ENCODE measurements at regions not wholly inside any gene's neighbourhood (a gene's known extent, or its start where the extent isn't known, plus 50 kb on each side); places are given as distances from the start of the nearest gene placed in this dataset.

DNA sequence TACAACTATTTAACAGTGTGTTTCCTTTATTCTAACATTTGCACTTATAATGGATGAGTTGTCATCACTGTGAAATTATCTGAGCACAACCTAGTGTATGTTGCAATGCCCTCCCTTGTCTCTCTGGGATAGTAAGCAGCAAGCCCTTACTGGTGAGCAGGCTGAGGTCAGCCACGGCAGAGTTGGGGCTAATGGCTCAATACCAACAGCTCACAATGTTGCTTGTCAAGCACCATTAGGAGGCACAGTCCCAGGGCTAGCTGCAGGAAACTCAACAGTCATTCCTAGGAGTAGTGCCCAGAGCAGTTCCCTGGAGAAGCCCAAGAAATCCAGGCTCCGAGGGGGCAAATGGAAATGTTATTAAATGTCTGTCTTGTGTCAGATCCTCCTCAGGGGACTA lies 858.4 kb downstream of the GRID1 start:
- DNase-seq, result no peak

DNA sequence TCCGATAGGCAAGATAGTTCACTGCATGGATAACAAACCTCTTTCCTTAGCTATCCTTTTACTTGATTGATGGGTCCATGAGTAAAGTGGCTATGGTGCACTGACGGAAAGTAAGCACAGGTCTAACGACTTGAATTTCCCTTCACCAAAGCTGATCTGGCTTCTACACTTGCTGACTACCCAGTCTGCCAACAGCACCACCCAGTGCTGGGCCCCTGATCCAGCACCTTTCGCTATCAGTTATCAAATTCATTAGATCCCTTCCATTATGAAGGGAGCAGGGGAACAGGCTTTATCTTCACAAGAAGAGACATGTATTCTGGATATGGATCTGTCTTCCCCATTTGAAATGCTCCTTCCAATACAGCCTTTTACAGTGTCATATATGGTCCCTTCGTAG lies 855.9 kb downstream of the GRID1 start:
- DNase-seq, result no peak

- DNase-seq, result no peak
Measured at GRCh38 chr10:85513436-85513835, 853.2 kb downstream of the GRID1 start.

DNA sequence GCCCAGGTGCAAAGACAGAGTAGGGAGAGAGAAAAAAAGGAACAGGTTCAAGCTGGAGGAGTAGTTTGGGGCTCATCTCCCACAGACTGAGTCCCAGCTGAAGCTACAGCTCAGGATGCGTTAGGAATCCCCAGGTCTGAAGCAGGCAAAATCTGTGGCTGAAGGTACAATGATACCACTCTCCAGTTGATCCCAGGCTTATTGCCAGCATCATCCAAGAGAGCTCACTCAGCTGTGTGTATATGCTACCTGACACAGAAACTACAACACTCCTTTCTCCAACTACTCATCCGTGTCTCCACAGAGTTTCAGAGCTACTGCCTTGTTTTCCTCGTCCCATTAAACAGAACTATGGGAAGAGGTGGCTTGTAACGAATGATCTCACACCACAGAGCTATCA lies 851.3 kb downstream of the GRID1 start:
- no peak for DNase-seq

- peak; percentile 64 for DNase-seq
Measured at GRCh38 chr10:85524001-85524666, 842.5 kb downstream of the GRID1 start.

DNA sequence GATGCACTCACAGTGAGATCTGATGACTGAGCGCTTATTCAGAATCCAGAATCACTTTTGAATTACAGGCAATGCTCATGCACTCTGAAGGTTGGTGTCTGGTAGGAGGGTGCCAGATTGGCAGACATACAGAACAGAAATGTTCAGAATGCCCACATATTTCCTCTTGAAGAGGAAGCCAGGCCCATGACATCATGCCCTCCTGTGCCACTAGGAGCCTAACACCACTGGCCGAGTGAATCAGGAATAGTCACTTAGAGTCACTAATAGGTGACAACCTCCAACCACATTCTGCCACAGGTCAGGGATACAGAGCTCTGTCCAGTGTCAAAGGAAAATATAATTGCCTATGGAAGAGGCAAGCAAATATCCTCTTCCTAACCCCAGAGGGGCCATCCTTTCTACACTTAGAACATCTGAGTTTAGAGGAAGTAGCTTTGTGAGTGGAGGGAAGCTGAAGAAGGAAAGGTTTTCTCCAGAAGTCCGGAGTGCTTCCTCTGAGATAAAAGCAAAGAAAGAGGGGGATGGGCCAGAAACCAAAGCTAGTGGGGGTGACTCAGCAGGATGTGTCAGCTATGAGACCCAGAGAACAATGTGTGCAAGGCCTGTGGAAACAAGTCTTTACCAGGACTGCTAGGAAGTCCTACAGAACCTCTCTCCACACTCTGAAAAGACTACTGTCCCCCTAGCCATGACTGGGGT lies 838.8 kb downstream of the GRID1 start:
- DNase-seq, result no peak

DNA sequence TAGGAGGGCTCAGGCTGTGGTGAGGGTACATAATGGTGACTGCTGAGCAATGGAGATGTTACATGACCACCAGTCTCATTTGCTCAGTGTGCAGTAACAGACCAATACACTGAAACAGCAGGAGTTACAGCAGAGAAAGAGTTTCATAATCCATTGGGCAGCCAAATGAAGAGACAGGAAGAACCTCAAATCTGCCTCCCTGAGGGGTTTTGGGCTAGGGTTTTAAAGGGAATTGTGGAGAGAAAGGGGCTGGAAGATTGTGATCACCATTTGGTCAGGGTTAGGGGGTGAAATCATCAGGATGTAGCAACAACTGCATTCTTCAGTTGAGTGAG lies 838.3 kb downstream of the GRID1 start:
- DNase-seq, result no peak

GRCh38 chr10:85531706-85532105 lies 834.9 kb downstream of the GRID1 start:
- DNase-seq, result no peak

GRCh38 chr10:85532773-85533172 lies 833.8 kb downstream of the GRID1 start:
- DNase-seq, result peak; percentile 62

DNA sequence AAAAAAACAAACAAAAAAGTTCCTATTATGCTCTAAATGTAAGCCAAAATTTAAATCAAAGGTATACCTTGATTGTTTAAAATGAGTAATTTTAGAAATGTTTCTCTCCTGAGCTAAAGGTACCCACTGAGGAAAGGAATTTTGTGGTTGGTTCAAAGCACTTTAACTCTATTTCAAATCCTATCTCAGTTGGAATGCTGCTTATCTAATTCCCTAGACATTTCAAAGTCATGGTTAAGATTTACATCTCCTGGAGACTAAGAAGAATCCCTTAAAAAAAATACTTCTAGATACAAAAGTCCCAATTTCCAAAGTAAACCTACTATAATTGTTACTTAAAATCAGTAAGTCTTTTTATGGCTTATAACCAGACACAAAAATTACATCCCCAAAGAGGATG lies 830.7 kb downstream of the GRID1 start:
- no peak for DNase-seq

DNA sequence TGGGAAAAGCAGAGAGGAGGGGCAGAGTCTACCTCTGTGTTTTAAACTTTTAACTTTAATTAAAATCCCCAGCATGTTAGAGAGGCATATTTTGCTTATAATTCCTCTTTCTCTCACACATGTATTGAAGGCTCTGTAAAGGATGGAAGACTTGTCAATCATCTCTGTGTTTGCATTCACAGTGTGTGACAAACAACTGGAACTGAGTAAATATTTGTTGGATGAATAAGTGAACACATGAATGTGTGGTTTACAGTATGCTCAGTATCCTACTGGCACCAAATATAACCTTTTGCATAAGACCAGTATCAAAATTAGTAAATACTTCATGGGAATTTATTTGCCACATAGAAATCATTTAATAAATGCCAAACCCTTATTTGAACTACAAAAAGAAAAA lies 829.0 kb downstream of the GRID1 start:
- no peak for DNase-seq

- DNase-seq, result no peak
Measured at GRCh38 chr10:85538601-85539000, 828.0 kb downstream of the GRID1 start.

DNA sequence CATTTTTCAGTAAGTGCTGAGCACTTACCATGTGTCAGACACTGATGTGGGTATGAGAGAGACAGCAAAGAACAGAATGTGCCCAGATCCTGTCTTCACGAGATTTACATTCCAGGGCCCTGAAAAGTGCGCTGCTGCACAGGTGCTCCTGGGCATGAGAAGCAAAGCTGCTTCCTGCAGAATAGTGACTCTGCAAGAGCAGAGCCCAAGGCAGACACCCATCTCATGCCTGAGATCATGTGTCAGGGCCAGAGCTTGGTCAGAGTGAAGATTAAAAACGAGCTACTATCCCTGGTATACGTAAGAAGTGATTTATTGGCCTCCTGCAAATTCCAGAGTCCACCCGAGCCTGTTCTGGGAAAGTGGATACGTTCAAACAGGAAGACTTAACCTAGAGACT lies 824.4 kb downstream of the GRID1 start:
- peak; percentile 90 for DNase-seq

GRCh38 chr10:85542936-85543730 lies 823.5 kb downstream of the GRID1 start:
- peak; percentile 73 for DNase-seq

- DNase-seq, result no peak
Measured at GRCh38 chr10:85544956-85545355, 821.6 kb downstream of the GRID1 start.

GRCh38 chr10:85545874-85546273 lies 820.7 kb downstream of the GRID1 start:
- no peak for DNase-seq

- no peak for DNase-seq
Measured at GRCh38 chr10:85547460-85548023, 819.1 kb downstream of the GRID1 start.

DNA sequence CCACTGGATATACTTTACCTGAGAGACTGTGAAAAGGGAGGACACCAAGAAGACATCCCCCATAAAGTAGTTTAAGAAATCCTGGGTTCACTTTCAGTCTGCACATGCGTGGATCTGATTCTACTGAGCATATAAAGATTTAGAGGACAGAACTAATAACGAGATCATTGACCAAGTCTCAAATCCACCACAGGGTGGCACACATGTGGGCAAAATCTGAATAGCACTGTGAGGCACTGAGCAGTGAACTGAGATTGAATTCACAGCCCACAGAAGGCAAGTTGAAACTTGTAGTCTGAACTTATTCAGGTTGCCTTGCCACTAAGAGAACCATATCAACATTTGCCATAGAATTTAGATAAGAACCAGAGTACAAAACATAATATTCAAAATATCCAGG lies 818.6 kb downstream of the GRID1 start:
- DNase-seq, result no peak
